Choroid plexus epithelial cell (primary cell): ENCODE measurements at regions not wholly inside any gene's neighbourhood (a gene's known extent, or its start where the extent isn't known, plus 50 kb on each side); places are given as distances from the start of the nearest gene placed in this dataset.

ENCODE experiments used
- DNase-seq: peaks from one replicate; pipeline ENCODE4 v3.0.0-alpha.2; 2010; ENCODE audit warnings: low read depth
- H3K4me3 ChIP-seq: 2 replicates; pipeline ENCODE4 v1.5.1; 2011; ENCODE audit warnings: low read depth, mild to moderate bottlenecking, control low read depth, low read length, moderate library complexity
- CTCF ChIP-seq: conservative IDR thresholded peaks from 2 replicates; pipeline ENCODE4 v1.5.1; 2011; ENCODE audit warnings: low read depth, mild to moderate bottlenecking, control low read depth, inconsistent platforms, low read length, moderate library complexity

GRCh38 chr2:14316594-14316993 lies 315.9 kb upstream of the LRATD1 start:
- DNase-seq: no peak
- no peak for TF ChIP-seq CTCF

GRCh38 chr2:14321357-14321756 lies 311.2 kb upstream of the LRATD1 start:
- TF ChIP-seq CTCF: no peak
- DNase-seq: no peak
- H3K4me3 ChIP-seq: no peak overlapping the region

More at GRCh38 chr2:14316594-14316993, 315.9 kb upstream of the LRATD1 start:
- no peak overlapping the region for H3K4me3 ChIP-seq

- no peak for TF ChIP-seq CTCF
- no peak overlapping the region for H3K4me3 ChIP-seq
- no peak for DNase-seq
These were observed 310.2 kb upstream of the LRATD1 start for GRCh38 chr2:14322306-14322705.

- DNase-seq: no peak
- H3K4me3 ChIP-seq: no peak overlapping the region
- no peak for TF ChIP-seq CTCF
These were observed 308.2 kb upstream of the LRATD1 start for GRCh38 chr2:14324308-14324707.

GRCh38 chr2:14330884-14331283 lies 301.6 kb upstream of the LRATD1 start:
- DNase-seq: no peak
- no peak for TF ChIP-seq CTCF
- no peak overlapping the region for H3K4me3 ChIP-seq

GRCh38 chr2:14336759-14337382 lies 295.6 kb upstream of the LRATD1 start:
- no peak for DNase-seq
- TF ChIP-seq CTCF: no peak
- no peak overlapping the region for H3K4me3 ChIP-seq

GRCh38 chr2:14340703-14341102 lies 291.8 kb upstream of the LRATD1 start:
- no peak for DNase-seq
- TF ChIP-seq CTCF: no peak
- H3K4me3 ChIP-seq: no peak overlapping the region
